Natural killer cell (primary cell): ENCODE measurements at regions not wholly inside any gene's neighbourhood (a gene's known extent, or its start where the extent isn't known, plus 50 kb on each side); places are given as distances from the start of the nearest gene placed in this dataset.

Source experiments
- ATAC-seq, 3 donors: fragments of 150-1000 bp in 2 of 3; fragments of 200-7000 bp in 1 of 3; cut with Tn5 transposase; 1 replicate in 1 of 3; 2 replicates in 2 of 3; pipeline ENCODE4 v1.10.0; 2021; ENCODE audit warnings: mild to moderate bottlenecking in 2 of 3, moderate library complexity in 2 of 3
- DNase-seq, 2 donors: peaks; one replicate each; pipeline versions ENCODE4 v3.0.0 to v3.0.0-alpha.2; 2013 to 2021; ENCODE audit warnings: mixed read lengths in 1 of 2
- H3K27ac ChIP-seq: one replicate; pipeline ENCODE4 v1.5.1; 2013; ENCODE audit warnings: mild to moderate bottlenecking, low read length
- H3K27me3 ChIP-seq: one replicate; pipeline ENCODE4 v1.6.1; 2013; ENCODE audit warnings: low read length; ENCODE audit not compliant: control insufficient read depth, insufficient read depth
- H3K36me3 ChIP-seq: one replicate; pipeline ENCODE4 v1.6.1; 2013; ENCODE audit warnings: low read length; ENCODE audit not compliant: control insufficient read depth, insufficient read depth
- H3K4me1 ChIP-seq: one replicate; pipeline ENCODE4 v1.6.1; 2013; ENCODE audit warnings: low read length; ENCODE audit not compliant: control insufficient read depth, insufficient read depth
- H3K4me3 ChIP-seq: one replicate; pipeline ENCODE4 v1.5.1; 2013; ENCODE audit warnings: low read length
- H3K9me3 ChIP-seq: one replicate; pipeline ENCODE4 v1.6.1; 2013; ENCODE audit warnings: low read length; ENCODE audit not compliant: control insufficient read depth, insufficient read depth
- H3K27ac Mint-ChIP-seq, 2 donors: one replicate each; pipeline ENCODE4 v1.8.0; 2022; ENCODE audit warnings: mild to moderate bottlenecking in 2 of 2, mixed read lengths in 2 of 2, moderate library complexity in 1 of 2
- H3K27me3 Mint-ChIP-seq, 2 donors: one replicate each; pipeline ENCODE4 v1.8.0; 2022; ENCODE audit warnings: low read depth in 2 of 2, mixed read lengths in 2 of 2
- H3K36me3 Mint-ChIP-seq: one replicate; pipeline ENCODE4 v1.8.0; 2022; ENCODE audit warnings: mixed read lengths
- H3K4me1 Mint-ChIP-seq, 2 donors: one replicate each; pipeline ENCODE4 v1.8.0; 2022; ENCODE audit warnings: mixed read lengths in 2 of 2
- H3K4me3 Mint-ChIP-seq: one replicate; pipeline ENCODE4 v1.8.0; 2022; ENCODE audit warnings: mild to moderate bottlenecking, moderate library complexity, mixed read lengths
- H3K9me3 Mint-ChIP-seq, 2 donors: one replicate each; pipeline ENCODE4 v1.8.0; 2022; ENCODE audit warnings: mixed read lengths in 2 of 2
- CTCF ChIP-seq: fragments of 200-600 bp; IDR thresholded peaks from one replicate; pipeline ENCODE4 v1.8.0; 2022; ENCODE audit warnings: antibody characterized with exemption
- WGBS: methylation state at CpG from one replicate; pipeline ENCODE4 v1.1.7; 2013; ENCODE audit warnings: missing lambda C conversion rate; ENCODE audit not compliant: insufficient coverage; 5-methylcytosine and 5-hydroxymethylcytosine counted together
- intact Hi-C: fragments of 100-400 bp; cut with micrococcal nuclease; formaldehyde crosslinking; loops from one replicate; pipeline ENCODE4 v1.14.2; 2022

DNA sequence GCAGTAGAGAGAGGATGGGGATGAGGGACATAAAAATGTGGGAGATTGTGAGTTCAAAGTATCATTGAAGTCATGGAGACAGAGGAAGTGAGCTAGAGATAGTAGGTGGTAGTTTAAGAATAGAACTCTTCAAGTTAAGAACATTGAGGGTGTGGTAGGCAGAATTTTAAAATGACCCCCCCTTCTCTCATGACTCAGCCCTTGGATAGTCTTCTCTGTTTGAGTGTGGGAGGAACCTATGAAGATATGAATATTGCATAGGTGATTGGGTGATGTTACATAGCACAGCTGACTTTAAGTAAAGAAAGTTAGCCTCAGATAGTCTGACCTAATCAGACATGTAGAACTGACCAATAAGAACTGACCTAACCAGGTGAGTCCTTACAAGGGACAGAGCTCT is 418.6 kb downstream of the FOXO1 start:
- Histone ChIP-seq H3K27me3 (no peaks in the 10 kb centered on the region), H3K4me3 (no peak overlapping the region), H3K27ac (no peak overlapping the region), H3K9me3 (no peaks in the 10 kb centered on the region), H3K4me1 (no peaks in the 10 kb centered on the region), H3K36me3 (no peaks in the 10 kb centered on the region)
- DNase-seq (no peak), ATAC-seq (no peak)
- Mint-ChIP-seq H3K36me3 (no peaks in the 10 kb centered on the region), H3K27me3 (peaks cover 12 to 19% of the 10 kb centered on the region in 2 donors), H3K9me3 (no peaks in the 10 kb centered on the region), H3K4me1 (peaks cover 0 to 5% of the 10 kb centered on the region in 2 donors), H3K4me3 (no peak overlapping the region), H3K27ac (no peak overlapping the region)
- TF ChIP-seq CTCF: no peak
- intact Hi-C loops: no loop called here

GRCh38 chr13:40251343-40252032 is 415.0 kb downstream of the FOXO1 start:
- H3K27ac Mint-ChIP-seq: peak overlapping the region in 1 of 2 donors; percentile 5
- no peak for TF ChIP-seq CTCF
- peak in 1 of 3 donors; percentile 13 for ATAC-seq
- H3K4me1 Mint-ChIP-seq: peaks cover 0 to 5% of the 10 kb centered on the region in 2 donors
- H3K36me3 ChIP-seq: no peaks in the 10 kb centered on the region
- H3K4me3 Mint-ChIP-seq: no peak overlapping the region
- no peak overlapping the region for H3K4me3 ChIP-seq
- no peak overlapping the region for H3K27ac ChIP-seq
- H3K4me1 ChIP-seq: no peaks in the 10 kb centered on the region
- intact Hi-C loops: no loop called here
- no peaks in the 10 kb centered on the region for H3K9me3 Mint-ChIP-seq
- no peaks in the 10 kb centered on the region for H3K36me3 Mint-ChIP-seq
- H3K27me3 ChIP-seq: no peaks in the 10 kb centered on the region
- DNase-seq: peak in 1 of 2 donors; percentile 14
- peaks cover 0 to 17% of the 10 kb centered on the region in 2 donors for H3K27me3 Mint-ChIP-seq
- H3K9me3 ChIP-seq: no peaks in the 10 kb centered on the region
- 44% methylated on average over 1 of the region's 1 CpG for WGBS

- no peak for DNase-seq
- intact Hi-C loops: no loop called here
- Histone ChIP-seq H3K36me3 (no peaks in the 10 kb centered on the region), H3K27me3 (no peaks in the 10 kb centered on the region), H3K4me1 (no peaks in the 10 kb centered on the region), H3K4me3 (no peak overlapping the region), H3K9me3 (no peaks in the 10 kb centered on the region), H3K27ac (no peak overlapping the region)
- Mint-ChIP-seq H3K27ac (no peak overlapping the region), H3K36me3 (no peaks in the 10 kb centered on the region), H3K27me3 (peaks cover 0 to 19% of the 10 kb centered on the region in 2 donors), H3K9me3 (no peaks in the 10 kb centered on the region), H3K4me3 (no peak overlapping the region), H3K4me1 (peaks cover 0 to 5% of the 10 kb centered on the region in 2 donors)
- WGBS: 100% methylated on average over 3 of the region's 3 CpGs
- ATAC-seq: no peak
- TF ChIP-seq CTCF: no peak
These were observed 414.2 kb downstream of the FOXO1 start for GRCh38 chr13:40252241-40252640.

GRCh38 chr13:40252676-40253075 is 413.8 kb downstream of the FOXO1 start:
- H3K27ac Mint-ChIP-seq: no peak overlapping the region
- H3K27ac ChIP-seq: no peak overlapping the region
- no peaks in the 10 kb centered on the region for H3K36me3 Mint-ChIP-seq
- TF ChIP-seq CTCF: no peak
- no peak for ATAC-seq
- peaks cover 0 to 17% of the 10 kb centered on the region in 2 donors for H3K27me3 Mint-ChIP-seq
- no peak overlapping the region for H3K4me3 ChIP-seq
- H3K9me3 Mint-ChIP-seq: no peaks in the 10 kb centered on the region
- DNase-seq: no peak
- H3K27me3 ChIP-seq: no peaks in the 10 kb centered on the region
- no peak overlapping the region for H3K4me3 Mint-ChIP-seq
- 78% methylated on average over 3 of the region's 3 CpGs for WGBS
- no peaks in the 10 kb centered on the region for H3K4me1 ChIP-seq
- intact Hi-C loops: no loop called here
- no peaks in the 10 kb centered on the region for H3K9me3 ChIP-seq
- no peaks in the 10 kb centered on the region for H3K36me3 ChIP-seq
- peaks cover 0 to 5% of the 10 kb centered on the region in 2 donors for H3K4me1 Mint-ChIP-seq
